Dedifferentiated amniotic fluid mesenchymal stem cell (primary cell): ENCODE measurements at regions not wholly inside any gene's neighbourhood (a gene's known extent, or its start where the extent isn't known, plus 50 kb on each side); places are given as distances from the start of the nearest gene placed in this dataset.

Experiments used
- DNase-seq: peaks from one replicate; pipeline ENCODE4 v3.0.0-alpha.2; 2016; ENCODE audit errors: extremely low spot score

GRCh38 chr4:116872308-116872707 lies 213.1 kb downstream of the TRAM1L1 start:
- DNase-seq, result no peak

DNA sequence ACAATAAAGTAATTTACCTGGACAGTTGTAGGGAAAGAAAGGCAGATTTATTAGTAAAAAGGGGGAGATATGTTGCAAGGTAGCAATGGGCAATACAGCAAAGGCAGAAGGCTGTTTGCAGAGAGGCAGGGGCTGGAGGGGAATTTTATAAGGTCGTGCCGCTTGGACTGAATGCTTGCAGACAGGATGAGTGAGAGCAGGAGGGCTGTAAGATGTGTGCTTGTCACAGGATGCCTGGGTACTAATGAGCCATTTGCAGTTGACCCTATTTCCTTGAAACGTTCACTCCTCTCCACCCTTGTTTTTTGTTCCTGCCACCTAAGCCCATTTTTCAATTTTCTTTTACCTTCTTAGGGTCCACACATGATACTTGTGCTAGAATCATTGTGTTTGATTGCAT lies 214.7 kb downstream of the TRAM1L1 start:
- no peak for DNase-seq

GRCh38 chr4:116866106-116866505 lies 219.3 kb downstream of the TRAM1L1 start:
- DNase-seq, result no peak

- DNase-seq, result no peak
Measured at GRCh38 chr4:116862592-116862991, 222.8 kb downstream of the TRAM1L1 start.

GRCh38 chr4:116860891-116861290 lies 224.5 kb downstream of the TRAM1L1 start:
- no peak for DNase-seq

DNA sequence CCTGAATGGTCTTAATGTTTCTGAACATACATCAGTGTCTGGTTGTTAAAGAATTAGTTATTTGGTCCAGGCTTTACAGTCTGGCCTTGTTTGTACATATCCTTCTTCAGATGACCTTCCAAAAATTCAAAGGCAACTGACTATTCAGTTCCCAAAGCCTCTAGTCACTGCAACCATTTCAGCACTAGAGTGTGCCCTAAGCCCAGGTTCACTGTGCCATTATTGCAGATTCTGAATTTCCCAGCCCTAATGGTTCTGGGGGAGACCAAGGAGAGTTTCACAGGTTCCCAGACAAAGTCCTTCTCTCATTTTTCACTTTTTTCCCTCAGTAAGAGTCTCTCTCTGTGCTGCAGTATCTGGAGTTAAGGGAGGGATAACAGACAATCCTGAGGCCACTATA lies 235.8 kb downstream of the TRAM1L1 start:
- DNase-seq, result no peak

- no peak for DNase-seq
Measured at GRCh38 chr4:116847616-116848015, 237.8 kb downstream of the TRAM1L1 start.

- DNase-seq, result no peak
Measured at GRCh38 chr4:116839826-116840225, 245.6 kb downstream of the TRAM1L1 start.

DNA sequence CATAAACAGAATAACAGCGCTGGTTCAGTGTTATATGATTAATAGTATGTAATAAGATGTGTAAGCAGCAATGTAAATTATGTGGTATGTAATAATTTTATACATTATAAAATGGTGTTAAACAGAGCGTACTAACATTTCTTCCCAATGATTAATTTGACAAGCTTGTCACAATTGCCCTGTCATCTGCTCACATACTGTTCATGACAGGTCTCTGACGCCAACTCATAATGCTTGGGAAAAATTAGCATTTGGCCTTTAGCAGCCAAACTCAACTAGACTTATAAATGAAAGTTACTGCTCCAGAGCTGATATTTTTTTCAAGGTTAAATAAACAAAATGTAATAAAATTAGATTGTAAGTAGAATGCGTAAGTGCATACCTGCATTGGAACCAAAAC lies 246.8 kb downstream of the TRAM1L1 start:
- no peak for DNase-seq

GRCh38 chr4:116829187-116829586 lies 256.2 kb downstream of the TRAM1L1 start:
- DNase-seq, result no peak

DNA sequence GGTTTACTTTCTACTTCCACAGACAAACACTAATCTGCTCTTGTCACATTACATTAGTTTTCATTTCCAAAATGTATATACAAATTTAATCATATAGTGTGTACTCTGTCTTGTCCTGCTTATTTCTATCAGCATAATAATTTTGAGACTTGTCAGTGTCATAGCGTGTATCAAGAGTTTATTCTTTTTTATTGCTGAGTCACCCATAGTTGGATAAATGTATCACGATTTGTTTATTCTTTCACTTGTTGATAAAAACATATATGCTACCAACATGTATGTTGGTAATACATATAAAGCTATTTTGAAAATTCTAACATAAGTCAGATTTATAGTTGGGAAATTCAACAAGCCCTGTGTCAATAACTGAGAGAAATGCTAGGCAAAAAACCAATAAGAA lies 261.2 kb downstream of the TRAM1L1 start:
- DNase-seq, result no peak

- no peak for DNase-seq
Measured at GRCh38 chr4:116811730-116812129, 273.6 kb downstream of the TRAM1L1 start.

DNA sequence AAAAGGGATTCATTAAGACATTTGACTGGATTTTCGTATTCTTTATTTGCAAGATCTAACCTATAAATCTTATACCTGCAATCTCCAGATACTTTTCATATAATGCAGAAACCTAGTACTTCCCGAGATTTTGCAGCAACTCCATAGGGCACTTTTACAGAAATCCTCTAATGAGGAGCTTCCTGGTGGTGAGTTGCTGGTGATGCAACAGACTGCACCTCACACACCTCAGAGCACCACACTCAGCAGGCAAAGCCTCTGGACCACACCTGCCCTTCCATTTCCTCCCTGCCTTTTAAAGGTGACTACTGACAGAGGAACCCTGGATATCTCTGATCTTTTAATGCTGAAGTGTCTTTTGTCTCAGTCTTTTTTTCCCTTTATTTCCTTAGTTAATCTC lies 289.4 kb downstream of the TRAM1L1 start:
- DNase-seq, result no peak

GRCh38 chr4:116788723-116789122 lies 296.7 kb downstream of the TRAM1L1 start:
- no peak for DNase-seq

DNA sequence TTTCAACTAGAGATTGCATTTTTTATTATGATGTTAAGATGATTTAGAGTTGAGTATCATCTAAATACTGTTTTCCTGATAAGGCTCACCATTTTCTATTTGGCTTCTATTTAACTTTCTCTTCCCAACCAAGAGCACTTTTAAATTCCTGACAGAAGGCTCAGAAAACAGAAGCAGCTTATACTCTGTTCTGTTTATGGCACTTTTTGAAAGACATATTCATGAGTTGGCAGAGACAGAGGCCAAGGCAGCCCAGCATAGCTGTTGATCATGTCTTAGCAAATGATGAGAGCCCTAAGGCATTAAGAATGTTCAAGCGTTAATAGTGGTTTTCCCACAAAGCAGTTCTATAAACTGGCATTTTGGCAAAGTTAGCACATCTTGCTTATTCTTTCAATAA lies 330.3 kb downstream of the TRAM1L1 start:
- no peak for DNase-seq

DNA sequence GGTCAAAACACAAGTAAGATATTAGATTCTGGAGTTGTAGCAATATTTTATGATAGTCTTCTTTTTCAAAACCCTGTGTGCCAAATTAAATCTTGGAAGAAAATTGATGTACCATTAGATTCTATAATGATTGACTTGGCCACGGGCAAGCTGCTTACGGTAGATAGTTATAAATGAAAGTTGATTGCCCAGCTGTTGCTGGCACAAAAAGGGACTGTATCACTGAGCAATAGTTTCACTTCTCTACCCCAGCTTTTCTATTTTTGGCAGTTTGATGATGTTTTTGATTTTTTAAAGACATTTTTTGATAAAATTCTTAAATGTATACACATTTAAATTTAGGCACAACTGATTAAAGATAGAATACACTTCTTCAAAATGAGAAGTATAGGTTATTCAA lies 333.3 kb downstream of the TRAM1L1 start:
- no peak for DNase-seq

DNA sequence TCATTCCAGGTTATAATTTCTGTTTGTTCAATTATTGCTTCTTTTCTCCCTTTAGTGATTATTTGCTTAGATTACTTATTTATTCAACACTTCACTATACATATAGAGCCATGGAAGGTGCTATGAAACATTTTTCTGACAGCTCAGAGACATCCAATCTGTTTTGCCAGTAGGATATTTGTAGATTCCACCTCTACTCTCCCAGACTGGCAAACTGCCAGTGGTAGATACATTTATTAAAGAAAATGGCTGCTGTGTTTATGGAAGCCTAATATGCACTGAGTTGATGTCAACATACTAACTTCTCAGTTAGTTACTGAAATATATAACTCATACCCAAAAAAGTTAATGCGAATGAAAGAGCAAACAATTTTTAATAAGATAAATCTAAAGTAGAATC lies 348.6 kb downstream of the TRAM1L1 start:
- DNase-seq, result no peak

GRCh38 chr4:116734178-116734577 lies 351.2 kb downstream of the TRAM1L1 start:
- DNase-seq, result no peak

- no peak for DNase-seq
Measured at GRCh38 chr4:116733370-116733769, 352.0 kb downstream of the TRAM1L1 start.

- no peak for DNase-seq
Measured at GRCh38 chr4:116726523-116726922, 358.9 kb downstream of the TRAM1L1 start.

DNA sequence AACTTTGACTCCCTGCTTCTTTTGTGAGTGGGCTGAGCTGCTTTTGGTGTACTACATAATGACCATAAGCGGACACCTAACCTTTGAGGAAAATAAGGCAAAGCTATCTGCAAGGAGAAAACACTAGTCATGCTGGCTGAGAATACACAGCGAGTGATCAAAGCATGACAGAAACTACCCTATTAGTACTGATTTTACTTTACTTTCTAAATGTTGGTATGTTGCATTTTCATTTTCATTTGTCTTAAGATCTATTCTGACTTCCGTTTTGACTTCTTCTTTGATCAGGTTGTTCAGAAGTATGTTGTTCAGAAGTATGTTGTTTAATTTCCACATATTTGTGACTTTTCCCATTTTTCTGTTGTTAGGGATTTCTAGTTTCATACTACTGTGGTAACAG lies 361.1 kb downstream of the TRAM1L1 start:
- DNase-seq, result no peak

DNA sequence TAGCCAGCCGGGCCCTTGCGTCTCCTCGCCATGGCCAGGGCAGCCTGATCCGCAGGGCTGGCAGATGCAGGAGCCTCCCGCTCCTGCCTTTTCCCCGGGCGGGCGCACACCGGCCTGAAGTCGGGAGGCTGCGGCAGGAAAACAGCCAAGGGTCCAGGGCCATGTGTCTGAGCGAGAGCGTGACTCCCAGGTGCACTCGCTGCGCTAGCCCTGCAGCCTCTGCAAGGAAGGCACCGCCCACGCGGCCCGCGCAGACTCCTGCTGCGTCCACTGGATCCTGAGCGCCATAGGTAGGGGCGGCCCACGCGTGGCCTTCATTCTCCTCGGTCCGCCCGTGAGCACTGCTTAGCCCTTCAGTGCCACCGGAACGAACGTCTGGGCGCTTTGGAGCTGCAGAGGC lies 379.9 kb downstream of the TRAM1L1 start:
- DNase-seq, result no peak

GRCh38 chr4:116702949-116703348 lies 382.4 kb downstream of the TRAM1L1 start:
- no peak for DNase-seq

- DNase-seq, result no peak
Measured at GRCh38 chr4:116688536-116688935, 396.8 kb downstream of the TRAM1L1 start.

DNA sequence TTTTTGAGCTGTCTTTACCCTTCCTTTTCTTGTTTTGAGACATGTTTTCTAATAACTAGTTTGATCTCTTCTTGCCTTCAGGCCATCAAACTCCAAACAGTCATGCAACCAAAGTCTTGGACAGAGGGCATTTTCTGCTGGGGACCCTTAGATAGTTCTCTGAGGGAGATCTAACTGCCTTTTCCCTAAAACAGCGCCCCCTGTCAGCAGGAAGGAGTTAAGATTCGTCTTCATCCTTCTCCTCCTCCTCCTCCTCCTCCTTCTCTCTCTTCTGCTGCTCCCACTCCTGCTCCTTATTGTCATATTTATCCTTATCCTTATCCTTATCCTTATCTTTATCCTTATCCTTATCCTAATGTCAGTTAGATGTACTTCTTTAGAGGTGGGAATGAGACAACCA lies 417.2 kb downstream of the TRAM1L1 start:
- no peak for DNase-seq
